Osteocyte (in vitro differentiated cells): ENCODE measurements at regions not wholly inside any gene's neighbourhood (a gene's known extent, or its start where the extent isn't known, plus 50 kb on each side); places are given as distances from the start of the nearest gene placed in this dataset.

Experiments used
- DNase-seq: peaks from one replicate; pipeline ENCODE4 v3.0.0; 2021; ENCODE audit warnings: mixed read lengths; ENCODE audit not compliant: unreplicated experiment; ENCODE audit errors: extremely low spot score
- H3K27ac Mint-ChIP-seq: one replicate; pipeline ENCODE4 v1.8.0; 2021; ENCODE audit warnings: mild to moderate bottlenecking, mixed read lengths; ENCODE audit not compliant: unreplicated experiment
- H3K27me3 Mint-ChIP-seq: one replicate; pipeline ENCODE4 v1.8.0; 2021; ENCODE audit warnings: mixed read lengths; ENCODE audit not compliant: unreplicated experiment
- H3K36me3 Mint-ChIP-seq: one replicate; pipeline ENCODE4 v1.8.0; 2021; ENCODE audit warnings: mixed read lengths; ENCODE audit not compliant: unreplicated experiment
- H3K4me1 Mint-ChIP-seq: one replicate; pipeline ENCODE4 v1.8.0; 2021; ENCODE audit warnings: mixed read lengths; ENCODE audit not compliant: unreplicated experiment
- H3K4me3 Mint-ChIP-seq: one replicate; pipeline ENCODE4 v1.8.0; 2021; ENCODE audit warnings: mild to moderate bottlenecking, moderate library complexity, mixed read lengths; ENCODE audit not compliant: unreplicated experiment
- H3K9me3 Mint-ChIP-seq: one replicate; pipeline ENCODE4 v1.8.0; 2021; ENCODE audit warnings: mixed read lengths; ENCODE audit not compliant: unreplicated experiment
- TF ChIP-seq, protein P1 (sequence below): fragments of 200-600 bp; sonication (generic); IDR thresholded peaks from 2 replicates; pipeline ENCODE4 v1.5.0; 2021; ENCODE audit warnings: antibody characterized with exemption, mild to moderate bottlenecking, moderate library complexity

DNA sequence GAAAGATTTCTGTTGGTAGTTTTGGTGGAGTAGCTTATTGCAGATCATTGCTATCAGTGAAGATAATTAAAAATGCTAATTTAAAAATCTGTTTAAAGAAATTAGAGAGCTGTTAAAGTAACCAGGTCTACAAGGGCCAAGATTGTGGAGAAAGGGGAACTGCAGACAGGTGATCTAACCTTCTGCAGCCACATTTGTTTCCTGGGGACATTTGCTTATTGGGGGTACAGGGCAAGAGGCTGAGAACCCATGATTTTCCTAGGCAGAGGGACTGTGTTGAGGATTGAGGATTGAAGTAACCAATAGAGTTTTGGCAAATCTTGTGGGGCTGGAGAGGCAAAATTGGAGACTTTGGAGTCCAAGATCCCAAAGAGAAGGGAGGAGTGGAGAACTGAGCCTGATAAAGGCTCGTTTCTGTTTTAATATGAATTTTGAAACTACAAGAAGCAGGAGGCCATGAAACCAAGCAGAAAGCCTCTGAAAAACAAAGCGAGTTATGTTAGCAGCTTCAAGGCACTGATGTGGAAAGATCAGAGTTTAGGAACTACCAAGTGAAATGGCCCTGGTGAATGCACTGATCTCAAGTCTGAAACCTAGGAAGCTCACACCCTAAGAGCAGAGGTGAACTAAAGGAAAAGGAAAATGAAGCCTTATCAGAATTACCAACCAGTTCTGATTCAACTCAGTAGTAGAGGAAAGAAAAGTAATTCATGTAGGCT is 219.8 kb upstream of the C9orf72 start:
- Mint-ChIP-seq H3K27me3 (no peaks in the 10 kb centered on the region), H3K4me1 (no peaks in the 10 kb centered on the region), H3K27ac (no peak overlapping the region), H3K9me3 (peaks cover 19% of the 10 kb centered on the region), H3K4me3 (no peak overlapping the region), H3K36me3 (no peaks in the 10 kb centered on the region)
- no peak for DNase-seq
- TF ChIP-seq, protein P1, sequence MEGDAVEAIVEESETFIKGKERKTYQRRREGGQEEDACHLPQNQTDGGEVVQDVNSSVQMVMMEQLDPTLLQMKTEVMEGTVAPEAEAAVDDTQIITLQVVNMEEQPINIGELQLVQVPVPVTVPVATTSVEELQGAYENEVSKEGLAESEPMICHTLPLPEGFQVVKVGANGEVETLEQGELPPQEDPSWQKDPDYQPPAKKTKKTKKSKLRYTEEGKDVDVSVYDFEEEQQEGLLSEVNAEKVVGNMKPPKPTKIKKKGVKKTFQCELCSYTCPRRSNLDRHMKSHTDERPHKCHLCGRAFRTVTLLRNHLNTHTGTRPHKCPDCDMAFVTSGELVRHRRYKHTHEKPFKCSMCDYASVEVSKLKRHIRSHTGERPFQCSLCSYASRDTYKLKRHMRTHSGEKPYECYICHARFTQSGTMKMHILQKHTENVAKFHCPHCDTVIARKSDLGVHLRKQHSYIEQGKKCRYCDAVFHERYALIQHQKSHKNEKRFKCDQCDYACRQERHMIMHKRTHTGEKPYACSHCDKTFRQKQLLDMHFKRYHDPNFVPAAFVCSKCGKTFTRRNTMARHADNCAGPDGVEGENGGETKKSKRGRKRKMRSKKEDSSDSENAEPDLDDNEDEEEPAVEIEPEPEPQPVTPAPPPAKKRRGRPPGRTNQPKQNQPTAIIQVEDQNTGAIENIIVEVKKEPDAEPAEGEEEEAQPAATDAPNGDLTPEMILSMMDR: no peak

DNA sequence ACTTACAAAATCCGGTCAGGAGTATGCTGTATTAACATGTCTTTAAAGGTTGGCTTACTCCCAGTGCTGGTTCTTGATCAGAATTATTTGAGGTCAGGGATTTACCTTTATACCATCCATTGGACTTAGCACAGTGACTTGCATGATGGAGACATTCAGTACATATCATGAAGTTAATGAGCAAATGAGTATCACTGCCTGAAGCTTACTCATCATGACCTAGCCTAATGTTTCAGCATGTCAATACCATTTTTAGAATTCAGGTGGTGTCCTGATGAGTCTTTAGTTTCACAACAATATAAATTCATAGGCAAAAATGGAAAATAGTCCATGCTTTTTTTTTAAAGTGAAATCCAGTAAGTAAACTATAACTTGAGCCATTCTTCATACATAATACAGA is 226.0 kb upstream of the C9orf72 start:
- no peak overlapping the region for H3K27ac Mint-ChIP-seq
- H3K9me3 Mint-ChIP-seq: no peaks in the 10 kb centered on the region
- TF ChIP-seq, protein P1: no peak
- no peaks in the 10 kb centered on the region for H3K27me3 Mint-ChIP-seq
- H3K4me1 Mint-ChIP-seq: no peaks in the 10 kb centered on the region
- no peaks in the 10 kb centered on the region for H3K36me3 Mint-ChIP-seq
- no peak for DNase-seq
- no peak overlapping the region for H3K4me3 Mint-ChIP-seq

DNA sequence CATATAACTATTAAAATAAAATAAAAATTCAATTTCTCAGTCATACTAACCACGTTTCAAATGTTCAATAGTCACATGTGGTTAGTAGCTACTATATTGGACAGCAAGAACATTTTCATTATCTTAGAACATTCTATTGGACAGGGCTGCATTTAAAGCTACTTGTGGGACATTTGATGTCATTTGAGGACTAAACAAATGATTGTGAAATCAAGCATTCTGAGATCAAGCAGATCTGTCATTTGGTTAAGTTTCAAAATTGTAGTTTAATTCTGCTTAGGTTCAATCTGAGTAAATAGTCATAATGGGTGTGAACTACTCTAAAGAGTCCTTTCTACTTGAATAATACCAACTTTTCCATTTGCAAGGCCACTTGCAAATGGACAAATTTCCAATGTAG is 226.9 kb upstream of the C9orf72 start:
- H3K4me1 Mint-ChIP-seq: no peaks in the 10 kb centered on the region
- TF ChIP-seq, protein P1: no peak
- no peak overlapping the region for H3K4me3 Mint-ChIP-seq
- H3K27ac Mint-ChIP-seq: no peak overlapping the region
- no peaks in the 10 kb centered on the region for H3K36me3 Mint-ChIP-seq
- DNase-seq: no peak
- H3K9me3 Mint-ChIP-seq: no peaks in the 10 kb centered on the region
- no peaks in the 10 kb centered on the region for H3K27me3 Mint-ChIP-seq

DNA sequence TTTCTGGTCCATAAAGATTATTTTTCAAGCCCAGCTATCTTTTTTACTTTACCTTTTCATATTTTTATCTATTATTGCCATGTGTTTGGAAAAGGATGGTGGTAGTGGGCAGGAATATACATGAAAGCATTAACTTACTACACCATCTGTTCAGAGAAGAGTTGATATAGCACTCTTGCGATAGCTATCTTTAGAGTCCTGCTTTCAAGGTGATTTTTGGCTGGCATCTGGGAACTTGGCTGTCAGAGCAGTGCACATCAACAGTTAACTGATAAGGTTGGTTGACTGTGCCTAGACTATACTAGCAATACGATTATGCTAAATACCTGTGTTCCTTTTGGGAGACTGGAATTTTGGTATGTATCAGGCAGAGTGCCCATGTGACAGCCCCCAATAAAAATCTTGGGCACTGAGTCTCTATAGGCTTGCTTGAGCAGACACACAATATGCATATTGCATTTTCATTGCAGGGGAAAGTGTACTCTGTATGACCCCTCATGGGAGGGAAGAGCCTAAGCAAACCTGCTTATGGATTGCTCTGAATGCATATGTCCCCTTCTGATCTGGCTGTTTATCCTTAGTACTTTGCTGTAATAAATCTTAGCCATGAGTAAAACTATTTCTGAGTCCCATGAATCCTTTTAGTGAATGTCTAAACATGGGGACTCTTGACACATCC is 227.6 kb upstream of the C9orf72 start:
- no peaks in the 10 kb centered on the region for H3K4me1 Mint-ChIP-seq
- TF ChIP-seq, protein P1: no peak
- no peak overlapping the region for H3K27ac Mint-ChIP-seq
- no peak overlapping the region for H3K4me3 Mint-ChIP-seq
- H3K9me3 Mint-ChIP-seq: no peaks in the 10 kb centered on the region
- no peaks in the 10 kb centered on the region for H3K36me3 Mint-ChIP-seq
- no peak for DNase-seq
- H3K27me3 Mint-ChIP-seq: no peaks in the 10 kb centered on the region

DNA sequence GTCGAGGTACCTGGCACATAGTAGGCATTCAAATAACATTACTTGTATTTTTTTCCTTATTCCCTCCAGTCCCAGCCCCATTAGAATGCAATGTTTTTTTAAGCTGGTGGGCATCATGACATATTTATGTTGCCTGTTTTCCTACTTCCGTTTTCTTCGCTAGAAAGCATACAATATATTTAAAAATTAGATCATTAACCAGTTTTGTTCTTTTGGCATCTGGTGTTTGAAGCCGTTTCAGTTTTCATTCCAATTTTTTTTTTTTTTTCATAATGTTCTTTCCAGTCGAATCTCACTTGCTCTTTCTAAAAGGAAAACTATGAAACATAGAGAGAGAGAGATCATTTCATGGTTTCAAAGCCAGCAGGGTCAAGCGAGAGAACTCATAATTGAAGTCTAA is 228.3 kb upstream of the C9orf72 start:
- Mint-ChIP-seq H3K4me1 (no peaks in the 10 kb centered on the region), H3K9me3 (no peaks in the 10 kb centered on the region), H3K4me3 (no peak overlapping the region), H3K36me3 (no peaks in the 10 kb centered on the region), H3K27ac (no peak overlapping the region), H3K27me3 (no peaks in the 10 kb centered on the region)
- DNase-seq: no peak
- TF ChIP-seq, protein P1: no peak
